GM18505 (cell line): ENCODE measurements at regions not wholly inside any gene's neighbourhood (a gene's known extent, or its start where the extent isn't known, plus 50 kb on each side); places are given as distances from the start of the nearest gene placed in this dataset.

Experiments
- ATAC-seq: cut with Tn5 transposase; IDR thresholded peaks from one replicate; pipeline ENCODE4 v1.9.1; 2021; ENCODE audit not compliant: unreplicated experiment
- POLR2A ChIP-seq: IDR thresholded peaks from 4 replicates; pipeline ENCODE4 v1.6.1; 2011; ENCODE audit warnings: borderline replicate concordance; ENCODE audit not compliant: insufficient read depth, insufficient read length; ENCODE audit errors: extremely low read depth

- ATAC-seq: no peak
- TF ChIP-seq POLR2A: no peak
Measured at GRCh38 chr18:51391731-51392130, 194.2 kb upstream of the MEX3C start.

- no peak for ATAC-seq
- TF ChIP-seq POLR2A: no peak
Measured at GRCh38 chr18:51397347-51397962, 200.0 kb upstream of the MEX3C start.

- no peak for ATAC-seq
- TF ChIP-seq POLR2A: no peak
Measured at GRCh38 chr18:51398104-51398503, 200.6 kb upstream of the MEX3C start.

GRCh38 chr18:51399491-51400122 is 202.1 kb upstream of the MEX3C start:
- TF ChIP-seq POLR2A: no peak
- no peak for ATAC-seq

- no peak for ATAC-seq
Measured at GRCh38 chr18:51400721-51401120, 203.2 kb upstream of the MEX3C start.

GRCh38 chr18:51401912-51402311 is 204.4 kb upstream of the MEX3C start:
- no peak for ATAC-seq
- no peak for TF ChIP-seq POLR2A

More at GRCh38 chr18:51400721-51401120, 203.2 kb upstream of the MEX3C start:
- no peak for TF ChIP-seq POLR2A

- no peak for TF ChIP-seq POLR2A
- no peak for ATAC-seq
Measured at GRCh38 chr18:51404620-51405019, 207.1 kb upstream of the MEX3C start.

- no peak for ATAC-seq
- no peak for TF ChIP-seq POLR2A
Measured at GRCh38 chr18:51405683-51406477, 208.4 kb upstream of the MEX3C start.

- ATAC-seq: no peak
- no peak for TF ChIP-seq POLR2A
Measured at GRCh38 chr18:51417643-51418483, 220.4 kb upstream of the MEX3C start.

GRCh38 chr18:51425475-51425874 is 228.0 kb upstream of the MEX3C start:
- TF ChIP-seq POLR2A: no peak
- ATAC-seq: peak; percentile 75

- no peak for TF ChIP-seq POLR2A
- peak; percentile 49 for ATAC-seq
Measured at GRCh38 chr18:51425889-51426288, 228.4 kb upstream of the MEX3C start.

GRCh38 chr18:51426996-51427395 is 229.5 kb upstream of the MEX3C start:
- ATAC-seq: no peak
- TF ChIP-seq POLR2A: no peak

GRCh38 chr18:51429644-51430043 is 232.2 kb upstream of the MEX3C start:
- no peak for ATAC-seq
- no peak for TF ChIP-seq POLR2A
